ENCODE measurements at regions not wholly inside any gene's neighbourhood (a gene's known extent, or its start where the extent isn't known, plus 50 kb on each side); places are given as distances from the start of the nearest gene placed in this dataset.

GRCh38 chr22:45083659-45084305 is 74.0 kb upstream of the PHF21B start:
- TF ChIP-seq EP300 (IDR thresholded peaks at IDR 0.05; ENCODE audit: borderline replicate concordance): no peak
- TF ChIP-seq CREB1 (IDR thresholded peaks at IDR 0.05; ENCODE audit: low read depth): no peak
- TF ChIP-seq EGR1 (IDR thresholded peaks at IDR 0.05): no peak
- no peak for TF ChIP-seq NFIC (IDR thresholded peaks at IDR 0.05)
- no peak for TF ChIP-seq TCF12 (IDR thresholded peaks at IDR 0.05; ENCODE audit: low read depth)
- TF ChIP-seq RAD21 (IDR thresholded peaks at IDR 0.05; ENCODE audit: low read depth): no peak
- TF ChIP-seq, protein P1, sequence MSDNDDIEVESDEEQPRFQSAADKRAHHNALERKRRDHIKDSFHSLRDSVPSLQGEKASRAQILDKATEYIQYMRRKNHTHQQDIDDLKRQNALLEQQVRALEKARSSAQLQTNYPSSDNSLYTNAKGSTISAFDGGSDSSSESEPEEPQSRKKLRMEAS (IDR thresholded peaks at IDR 0.05): no peak
- no peak for TF ChIP-seq TEAD4 (IDR thresholded peaks at IDR 0.05)
- TF ChIP-seq TAF1 (IDR thresholded peaks at IDR 0.05; ENCODE audit: low read depth): no peak
- no peak for TF ChIP-seq FOXM1 (IDR thresholded peaks at IDR 0.05; ENCODE audit: borderline replicate concordance, low read depth)
- TF ChIP-seq ZBTB7A (IDR thresholded peaks at IDR 0.05; ENCODE audit: low read depth): no peak
- no peak for TF ChIP-seq YY1 (IDR thresholded peaks at IDR 0.05; ENCODE audit: low read depth)

Data from Ishikawa (cell line).